ENCODE measurements at regions not wholly inside any gene's neighbourhood (a gene's known extent, or its start where the extent isn't known, plus 50 kb on each side); places are given as distances from the start of the nearest gene placed in this dataset.

DNA sequence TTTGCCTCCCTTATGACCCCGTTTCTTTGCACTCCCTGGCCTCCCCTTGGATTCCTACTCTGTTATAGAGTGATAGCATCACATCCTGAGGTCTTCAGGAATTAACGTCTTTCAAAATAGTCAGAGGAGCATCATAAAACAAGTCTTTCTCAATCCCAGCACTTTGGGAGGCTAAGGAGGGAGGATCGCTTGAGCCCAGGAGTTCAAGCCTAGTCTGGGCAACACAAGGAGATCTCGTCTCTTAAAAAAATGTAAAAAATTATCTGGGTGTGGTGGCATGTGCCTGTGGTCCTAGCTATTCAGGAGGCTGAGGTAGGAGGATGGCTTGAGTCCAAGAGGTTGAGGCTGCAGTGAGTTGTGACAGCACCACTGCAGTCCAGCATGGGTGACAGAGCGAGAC lies 68.7 kb upstream of the AMPD3 start:
- H3K4me3 ChIP-seq (replicated peaks in 1 of 3; ENCODE audit: insufficient read depth in 1 of 3, low read depth in 1 of 3, low read length in 3 of 3): no peak overlapping the region
- DNase-seq (ENCODE audit: low read depth, low spot score): no peak
- H3K27me3 ChIP-seq (ENCODE audit: control insufficient read depth in 2 of 2, insufficient read depth in 2 of 2, low read length in 2 of 2): peaks cover 3 to 9% of the 10 kb centered on the region in 2 experiments
- H3K9me3 ChIP-seq (replicated peaks; ENCODE audit: control insufficient read depth, insufficient read depth, low read length): no peaks in the 10 kb centered on the region
- H2AFZ ChIP-seq (ENCODE audit: low read depth, low read length): no peak overlapping the region
- TF ChIP-seq, protein P1, sequence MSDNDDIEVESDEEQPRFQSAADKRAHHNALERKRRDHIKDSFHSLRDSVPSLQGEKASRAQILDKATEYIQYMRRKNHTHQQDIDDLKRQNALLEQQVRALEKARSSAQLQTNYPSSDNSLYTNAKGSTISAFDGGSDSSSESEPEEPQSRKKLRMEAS (IDR thresholded peaks at IDR 0.05; ENCODE audit: insufficient read depth, insufficient read length): no peak
- TF ChIP-seq EZH2 (IDR thresholded peaks at IDR 0.05; ENCODE audit: borderline replicate concordance, low read depth, low read length, severe bottlenecking): no peak
- TF ChIP-seq JUN (IDR thresholded peaks at IDR 0.05; ENCODE audit: borderline replicate concordance, insufficient read depth, insufficient read length, low read depth): no peak
- TF ChIP-seq GATA2 (IDR thresholded peaks at IDR 0.05; ENCODE audit: insufficient read depth, insufficient read length, low read depth, low read length): no peak
- no peak for TF ChIP-seq MYC (IDR thresholded peaks at IDR 0.05; ENCODE audit: low read depth, low read length)
- TF ChIP-seq, protein P2, sequence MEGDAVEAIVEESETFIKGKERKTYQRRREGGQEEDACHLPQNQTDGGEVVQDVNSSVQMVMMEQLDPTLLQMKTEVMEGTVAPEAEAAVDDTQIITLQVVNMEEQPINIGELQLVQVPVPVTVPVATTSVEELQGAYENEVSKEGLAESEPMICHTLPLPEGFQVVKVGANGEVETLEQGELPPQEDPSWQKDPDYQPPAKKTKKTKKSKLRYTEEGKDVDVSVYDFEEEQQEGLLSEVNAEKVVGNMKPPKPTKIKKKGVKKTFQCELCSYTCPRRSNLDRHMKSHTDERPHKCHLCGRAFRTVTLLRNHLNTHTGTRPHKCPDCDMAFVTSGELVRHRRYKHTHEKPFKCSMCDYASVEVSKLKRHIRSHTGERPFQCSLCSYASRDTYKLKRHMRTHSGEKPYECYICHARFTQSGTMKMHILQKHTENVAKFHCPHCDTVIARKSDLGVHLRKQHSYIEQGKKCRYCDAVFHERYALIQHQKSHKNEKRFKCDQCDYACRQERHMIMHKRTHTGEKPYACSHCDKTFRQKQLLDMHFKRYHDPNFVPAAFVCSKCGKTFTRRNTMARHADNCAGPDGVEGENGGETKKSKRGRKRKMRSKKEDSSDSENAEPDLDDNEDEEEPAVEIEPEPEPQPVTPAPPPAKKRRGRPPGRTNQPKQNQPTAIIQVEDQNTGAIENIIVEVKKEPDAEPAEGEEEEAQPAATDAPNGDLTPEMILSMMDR (IDR thresholded peaks at IDR 0.05; ENCODE audit: extremely low read depth in 1 of 2, insufficient read depth in 1 of 2, low read depth in 1 of 2, low read length in 2 of 2): no peak
- no peak for TF ChIP-seq POLR2A (IDR thresholded peaks at IDR 0.05; ENCODE audit: low read depth, low read length)
- no peak for TF ChIP-seq POLR2AphosphoS5 (IDR thresholded peaks at IDR 0.05; ENCODE audit: insufficient read depth, low read depth, low read length)
- no peak for TF ChIP-seq FOS (IDR thresholded peaks at IDR 0.05; ENCODE audit: borderline replicate concordance, insufficient read depth, low read length)
- intact Hi-C loops (cut with micrococcal nuclease) (no loop called here), dilution Hi-C loops (cut with MboI; ENCODE audit: extremely low pct_ligation_motif_present, low sequenced_read_pairs) (no loop called here)
- H3K9ac ChIP-seq (replicated peaks; ENCODE audit: extremely low read depth, insufficient read depth, low read length): no peak overlapping the region
- no peaks in the 10 kb centered on the region for H3K9me1 ChIP-seq (replicated peaks; ENCODE audit: control insufficient read depth, extremely low read depth, insufficient read depth, low read length)
- no peak overlapping the region for H3K4me2 ChIP-seq (ENCODE audit: insufficient read depth, low read length)
- CTCF ChIA-PET: interaction anchor here (1.1 kb wide), 1 partner anchor 20 kb away, joined by 4 read pairs; no protein-coding TSS in a partner anchor
- H4K20me1 ChIP-seq (replicated peaks; ENCODE audit: control insufficient read depth, extremely low read depth, insufficient read depth, low read length): no peaks in the 10 kb centered on the region
- no peaks in the 10 kb centered on the region for H3K36me3 ChIP-seq (ENCODE audit: control insufficient read depth in 2 of 2, extremely low read depth in 1 of 2, insufficient read depth in 2 of 2, low read length in 2 of 2)
- no TSS peak for BruUV-seq (replicated peaks)
- H3K27ac ChIP-seq (ENCODE audit: insufficient read depth, low read depth, low read length): no peak overlapping the region
- no peaks in the 10 kb centered on the region for H3K79me2 ChIP-seq (ENCODE audit: control insufficient read depth, insufficient read depth, low read length)
- H3K4me1 ChIP-seq (ENCODE audit: control insufficient read depth, extremely low read depth, insufficient read depth, low read length): no peaks in the 10 kb centered on the region
- no peak for FAIRE-seq
- POLR2A ChIA-PET: no interaction called here

Measured in endothelial cell of umbilical vein (primary cell).